ENCODE measurements at regions not wholly inside any gene's neighbourhood (a gene's known extent, or its start where the extent isn't known, plus 50 kb on each side); places are given as distances from the start of the nearest gene placed in this dataset.
"Not testable (repeated sequence)": the region's sequence is repeated elsewhere in the genome, so short reads cannot be mapped to it uniquely, and the experiment has no call there.

DNA sequence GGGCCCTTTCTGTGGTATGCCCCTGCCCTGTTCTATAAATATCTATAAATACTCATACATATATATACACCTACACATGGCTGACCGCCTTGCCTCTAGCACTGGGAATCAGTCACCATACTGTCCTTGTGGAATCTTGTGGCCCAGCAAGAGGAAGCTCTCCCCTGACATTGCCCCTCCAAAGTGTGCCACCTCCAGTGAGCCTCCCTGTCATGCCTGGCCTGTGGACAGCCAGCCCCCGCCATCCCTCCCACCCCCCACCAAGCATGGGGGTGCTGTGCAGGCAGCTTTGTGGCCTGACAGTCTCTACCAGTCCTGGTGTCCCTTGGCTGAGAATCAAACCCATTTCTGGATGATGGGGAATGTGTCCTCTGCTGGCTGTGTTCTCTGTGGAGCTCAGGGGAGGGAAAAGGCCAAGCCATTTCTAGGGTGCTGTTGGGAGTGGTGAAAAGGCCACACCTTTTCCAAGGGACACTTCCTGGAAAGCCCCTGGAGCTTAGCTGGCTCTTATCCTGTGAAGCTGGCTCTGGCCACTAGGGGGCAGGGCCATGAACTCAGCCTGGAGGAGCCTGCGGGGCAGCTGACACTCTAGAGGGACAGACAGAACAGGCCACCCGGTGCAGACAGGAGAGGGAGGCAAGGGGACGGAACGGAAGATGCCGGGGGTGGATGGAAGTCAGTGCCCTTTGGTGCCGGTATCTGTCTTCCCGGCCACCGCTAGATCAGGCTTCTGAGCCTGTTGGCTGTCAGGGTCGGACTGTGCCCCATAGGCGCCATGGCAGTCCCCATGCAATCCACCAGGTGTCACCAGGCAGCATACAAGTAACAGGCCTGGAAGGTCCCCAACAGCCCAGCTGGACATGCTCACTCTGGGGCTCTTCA lies 167.2 kb downstream of the TBC1D2B start:
- H3K36me3 ChIP-seq; H3K27me3 ChIP-seq; H3K4me1 ChIP-seq; intact Hi-C loops (cut with DNase I); H3K9me3 ChIP-seq: not testable (repeated sequence)
- WGBS, 4 donors, result 13 to 63% (median 17%) methylated on average over 3 to 12 of the region's 12 CpGs
- peak overlapping the region in 9 of 12 donors; percentile 29 to 54 (median 41) for H3K4me3 ChIP-seq
- H3K27ac ChIP-seq, result peak overlapping the region in 4 of 12 donors; percentile 46 to 64 (median 57)
- DNase-seq, result peak; percentile 73 to 86 (median 82)
- TF ChIP-seq CTCF (IDR thresholded peaks at IDR 0.05), result peak; percentile 53 to 88 (median 72)
- peak in 3 of 4 donors; percentile 72 to 78 (median 76) for ATAC-seq

- 72 to 94% (median 87%) methylated on average over 14 of the region's 14 CpGs for WGBS, 4 donors
- H3K4me1 ChIP-seq, result peaks cover 0 to 9% (median 0%) of the 10 kb centered on the region in 12 donors
- TF ChIP-seq CTCF (IDR thresholded peaks at IDR 0.05), result no peak
- no peak for TF ChIP-seq POLR2A (IDR thresholded peaks at IDR 0.05)
- no peaks in the 10 kb centered on the region for H3K36me3 ChIP-seq
- H3K4me3 ChIP-seq, result no peak overlapping the region
- no peak for ATAC-seq
- H3K27me3 ChIP-seq, result no peaks in the 10 kb centered on the region
- intact Hi-C loops (cut with DNase I), result no loop called here
- no peaks in the 10 kb centered on the region for H3K9me3 ChIP-seq
- no peak overlapping the region for H3K27ac ChIP-seq
- DNase-seq, result peak in 3 of 5 donors; percentile 16 to 51 (median 23)
Measured at GRCh38 chr15:77909182-77909940, 168.2 kb downstream of the TBC1D2B start.

- H3K36me3 ChIP-seq; H3K9me3 ChIP-seq; intact Hi-C loops (cut with DNase I); DNase-seq; H3K4me1 ChIP-seq; H3K27me3 ChIP-seq; ATAC-seq; H3K4me3 ChIP-seq; H3K27ac ChIP-seq: not testable (repeated sequence)
- 74 to 96% (median 81%) methylated on average over 6 to 7 of the region's 7 CpGs for WGBS, 4 donors
Measured at GRCh38 chr15:77908752-77909111, 168.8 kb downstream of the TBC1D2B start.

GRCh38 chr15:77907824-77908751 lies 169.4 kb downstream of the TBC1D2B start:
- peak in 3 of 4 donors; percentile 16 to 68 (median 51) for ATAC-seq
- peak in 2 of 5 donors; percentile 43 to 47 for DNase-seq

GRCh38 chr15:77906062-77906990 lies 171.2 kb downstream of the TBC1D2B start:
- intact Hi-C loops (cut with DNase I); H3K27me3 ChIP-seq; H3K4me1 ChIP-seq; H3K4me3 ChIP-seq; H3K9me3 ChIP-seq; H3K27ac ChIP-seq; DNase-seq; H3K36me3 ChIP-seq; ATAC-seq: not testable (repeated sequence)
- 75 to 83% (median 77%) methylated on average over 17 of the region's 17 CpGs for WGBS, 4 donors

More at GRCh38 chr15:77907824-77908751, 169.4 kb downstream of the TBC1D2B start:
- Histone ChIP-seq H3K4me3 (no peak overlapping the region), H3K27ac (no peak overlapping the region), H3K9me3 (no peaks in the 10 kb centered on the region), H3K4me1 (peaks cover 0 to 9% (median 0%) of the 10 kb centered on the region in 12 donors), H3K36me3 (no peaks in the 10 kb centered on the region), H3K27me3 (no peaks in the 10 kb centered on the region)
- intact Hi-C loops (cut with DNase I), result no loop called here
- WGBS, 4 donors, result 56 to 78% (median 65%) methylated on average over 21 to 28 of the region's 28 CpGs
- TF ChIP-seq CTCF (IDR thresholded peaks at IDR 0.05) (peak in 8 of 12 donors; percentile 15 to 47 (median 36)), POLR2A (IDR thresholded peaks at IDR 0.05) (no peak)

All from heart left ventricle (tissue), 16 donors.